ENCODE measurements at regions not wholly inside any gene's neighbourhood (a gene's known extent, or its start where the extent isn't known, plus 50 kb on each side); places are given as distances from the start of the nearest gene placed in this dataset.

DNA sequence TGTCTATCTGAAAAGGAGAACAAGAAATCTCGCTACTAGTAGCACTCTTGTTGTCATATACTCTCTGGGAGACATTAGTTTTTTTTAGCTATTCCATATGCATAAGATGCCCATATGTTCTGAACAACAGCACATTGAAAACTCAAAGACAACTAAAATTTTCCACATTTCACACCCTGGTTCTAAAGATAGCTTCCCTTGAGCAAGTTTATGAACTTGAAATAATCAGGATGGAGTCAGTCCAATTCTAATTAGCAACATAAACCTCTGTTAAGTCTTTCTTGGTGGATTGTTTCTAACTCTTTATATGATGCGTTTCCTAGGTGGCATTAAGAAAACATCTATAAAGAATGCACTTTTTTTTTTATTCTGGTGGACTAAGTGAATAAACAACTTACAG lies 1095.3 kb downstream of the GRM8 start:
- no peak for TF ChIP-seq POLR2AphosphoS5 (IDR thresholded peaks at IDR 0.05; ENCODE audit: low read depth, low read length)
- no peak for TF ChIP-seq TAF1 (IDR thresholded peaks at IDR 0.05; ENCODE audit: borderline replicate concordance, low read depth, low read length)
- TF ChIP-seq POLR2A (IDR thresholded peaks at IDR 0.05; ENCODE audit: low read depth, low read length), result no peak
